ENCODE measurements at regions not wholly inside any gene's neighbourhood (a gene's known extent, or its start where the extent isn't known, plus 50 kb on each side); places are given as distances from the start of the nearest gene placed in this dataset.

GRCh38 chr11:92643827-92644226, 325.6 kb upstream of the MTNR1B start:
- DNase-seq (ENCODE audit: low spot score) = no peak
- no peak for TF ChIP-seq CTCF (IDR thresholded peaks at IDR 0.05; ENCODE audit: extremely low read depth, insufficient read depth, missing control alignments)
- in situ Hi-C loops (cut with MboI; ENCODE audit: low pct_unique_long_range_greater_than_20kb, low sequenced_read_pairs, unreplicated experiment) = no loop called here

GRCh38 chr11:92644595-92645445, 324.6 kb upstream of the MTNR1B start:
- DNase-seq (ENCODE audit: low spot score) = no peak
- no peak for TF ChIP-seq CTCF (IDR thresholded peaks at IDR 0.05; ENCODE audit: extremely low read depth, insufficient read depth, missing control alignments)
- in situ Hi-C loops (cut with MboI; ENCODE audit: low pct_unique_long_range_greater_than_20kb, low sequenced_read_pairs, unreplicated experiment) = no loop called here

- in situ Hi-C loops (cut with MboI; ENCODE audit: low pct_unique_long_range_greater_than_20kb, low sequenced_read_pairs, unreplicated experiment) = no loop called here
- no peak for TF ChIP-seq CTCF (IDR thresholded peaks at IDR 0.05; ENCODE audit: extremely low read depth, insufficient read depth, missing control alignments)
- DNase-seq (ENCODE audit: low spot score) = no peak
These were observed 318.3 kb upstream of the MTNR1B start for GRCh38 chr11:92651159-92651558.

- in situ Hi-C loops (cut with MboI; ENCODE audit: low pct_unique_long_range_greater_than_20kb, low sequenced_read_pairs, unreplicated experiment) = no loop called here
- DNase-seq (ENCODE audit: low spot score) = no peak
- no peak for TF ChIP-seq CTCF (IDR thresholded peaks at IDR 0.05; ENCODE audit: extremely low read depth, insufficient read depth, missing control alignments)
These were observed 316.0 kb upstream of the MTNR1B start for GRCh38 chr11:92653454-92653853.

- DNase-seq (ENCODE audit: low spot score) = no peak
- in situ Hi-C loops (cut with MboI; ENCODE audit: low pct_unique_long_range_greater_than_20kb, low sequenced_read_pairs, unreplicated experiment) = no loop called here
- TF ChIP-seq CTCF (IDR thresholded peaks at IDR 0.05; ENCODE audit: extremely low read depth, insufficient read depth, missing control alignments) = no peak
These were observed 312.7 kb upstream of the MTNR1B start for GRCh38 chr11:92656783-92657182.

GRCh38 chr11:92657226-92657625, 312.2 kb upstream of the MTNR1B start:
- TF ChIP-seq CTCF (IDR thresholded peaks at IDR 0.05; ENCODE audit: extremely low read depth, insufficient read depth, missing control alignments) = no peak
- in situ Hi-C loops (cut with MboI; ENCODE audit: low pct_unique_long_range_greater_than_20kb, low sequenced_read_pairs, unreplicated experiment) = no loop called here
- DNase-seq (ENCODE audit: low spot score) = no peak
